ENCODE measurements at regions not wholly inside any gene's neighbourhood (a gene's known extent, or its start where the extent isn't known, plus 50 kb on each side); places are given as distances from the start of the nearest gene placed in this dataset.

DNA sequence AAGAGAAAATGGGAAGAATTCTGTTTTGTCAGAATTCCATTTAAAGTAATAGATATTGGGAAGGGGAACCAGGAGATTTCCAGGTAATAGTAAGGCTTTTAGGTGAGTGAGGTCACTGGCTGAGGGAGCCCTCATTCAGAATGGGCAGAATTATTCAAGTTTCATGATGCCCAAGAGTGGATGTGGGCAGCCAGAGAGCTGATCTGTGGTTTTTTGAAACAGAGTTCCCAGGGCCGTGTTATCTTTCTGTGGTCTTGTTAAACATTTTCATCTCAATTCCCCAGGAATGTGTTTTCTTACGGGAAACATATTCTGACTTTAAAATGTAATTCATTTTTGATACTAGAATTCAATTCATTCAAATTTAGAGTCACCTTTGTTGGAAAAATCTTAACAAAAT, 182.0 kb upstream of the AADAT start (continued):
- TF ChIP-seq, protein P1, sequence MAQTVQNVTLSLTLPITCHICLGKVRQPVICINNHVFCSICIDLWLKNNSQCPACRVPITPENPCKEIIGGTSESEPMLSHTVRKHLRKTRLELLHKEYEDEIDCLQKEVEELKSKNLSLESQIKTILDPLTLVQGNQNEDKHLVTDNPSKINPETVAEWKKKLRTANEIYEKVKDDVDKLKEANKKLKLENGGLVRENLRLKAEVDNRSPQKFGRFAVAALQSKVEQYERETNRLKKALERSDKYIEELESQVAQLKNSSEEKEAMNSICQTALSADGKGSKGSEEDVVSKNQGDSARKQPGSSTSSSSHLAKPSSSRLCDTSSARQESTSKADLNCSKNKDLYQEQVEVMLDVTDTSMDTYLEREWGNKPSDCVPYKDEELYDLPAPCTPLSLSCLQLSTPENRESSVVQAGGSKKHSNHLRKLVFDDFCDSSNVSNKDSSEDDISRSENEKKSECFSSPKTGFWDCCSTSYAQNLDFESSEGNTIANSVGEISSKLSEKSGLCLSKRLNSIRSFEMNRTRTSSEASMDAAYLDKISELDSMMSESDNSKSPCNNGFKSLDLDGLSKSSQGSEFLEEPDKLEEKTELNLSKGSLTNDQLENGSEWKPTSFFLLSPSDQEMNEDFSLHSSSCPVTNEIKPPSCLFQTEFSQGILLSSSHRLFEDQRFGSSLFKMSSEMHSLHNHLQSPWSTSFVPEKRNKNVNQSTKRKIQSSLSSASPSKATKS (CRISPR knock-in tag; IDR thresholded peaks at IDR 0.05), result no peak

- DNase-seq (ENCODE audit: extremely low read depth in 1 of 4, low spot score in 3 of 4), result no peak
- H3K9ac ChIP-seq (ENCODE audit: insufficient read depth in 1 of 2, low read depth in 2 of 2, low read length in 2 of 2), result no peak overlapping the region
- no peaks in the 10 kb centered on the region for H3K27me3 ChIP-seq (ENCODE audit: control insufficient read depth in 2 of 2, insufficient read depth in 2 of 2, low read length in 2 of 2)
- H3K4me1 ChIP-seq (replicated peaks in 1 of 2; ENCODE audit: control insufficient read depth in 2 of 2, insufficient read depth in 2 of 2, low read length in 2 of 2), result no peaks in the 10 kb centered on the region
- H3K9me1 ChIP-seq (ENCODE audit: control insufficient read depth, insufficient read depth, low read length), result no peaks in the 10 kb centered on the region
- no peaks in the 10 kb centered on the region for H3K9me3 ChIP-seq (replicated peaks; ENCODE audit: control insufficient read depth, insufficient read depth, low read depth, low read length)
- H3K4me3 ChIP-seq, result no peak overlapping the region
- H3K79me2 ChIP-seq (ENCODE audit: control insufficient read depth, insufficient read depth, low read length), result no peaks in the 10 kb centered on the region
- ChIA-PET POLR2A (no interaction called here), CTCF (ENCODE audit: low intra/inter-chr PET ratio) (no interaction called here)
- H2AFZ ChIP-seq (ENCODE audit: low read depth, low read length), result no peak overlapping the region
- 0% methylated on average over 2 of the region's 2 CpGs for WGBS (ENCODE audit: insufficient coverage, low coverage, missing lambda C conversion rate)
- TF ChIP-seq SAP30 (IDR thresholded peaks at IDR 0.05; ENCODE audit: borderline replicate concordance, insufficient read depth, low read depth, low read length, poor library complexity, severe bottlenecking), result no peak
- TF ChIP-seq, protein P1 (CRISPR knock-in tag; IDR thresholded peaks at IDR 0.05), result no peak
- no peak for TF ChIP-seq ILF3 (IDR thresholded peaks at IDR 0.05; ENCODE audit: borderline replicate concordance)
- ATAC-seq, result no peak
- no peak for FAIRE-seq
- no TSS peak for BruUV-seq (replicated peaks)
- H3K36me3 ChIP-seq (ENCODE audit: control insufficient read depth, insufficient read depth, low read length), result no peaks in the 10 kb centered on the region
- H3K4me2 ChIP-seq (ENCODE audit: insufficient read depth, low read length), result no peak overlapping the region
- no peak overlapping the region for H3K27ac ChIP-seq (ENCODE audit: extremely low read depth, low read depth, low read length)
- in situ Hi-C loops (cut with MboI), result no loop called here
- no peaks in the 10 kb centered on the region for H4K20me1 ChIP-seq (replicated peaks; ENCODE audit: control insufficient read depth, insufficient read depth, low read length)
- intact Hi-C loops (cut with micrococcal nuclease), result no loop called here
These were observed 180.9 kb upstream of the AADAT start for GRCh38 chr4:170270628-170271027.

Data from K562 (cell line).